IMR-90 (cell line): ENCODE measurements at regions not wholly inside any gene's neighbourhood (a gene's known extent, or its start where the extent isn't known, plus 50 kb on each side); places are given as distances from the start of the nearest gene placed in this dataset.

ENCODE experiments used
- CTCF ChIP-seq: conservative IDR thresholded peaks from 2 replicates; pipeline ENCODE4 v1.5.1; 2012; ENCODE audit warnings: mild to moderate bottlenecking, low read depth, low read length, improper control_type of control experiment
- FOS ChIP-seq: fragments of 150-350 bp; IDR thresholded peaks from 2 replicates; pipeline ENCODE4 v1.6.1; 2016; ENCODE audit warnings: low read depth, low read length
- MAFK ChIP-seq: IDR thresholded peaks from 2 replicates; pipeline ENCODE4 v1.6.1; 2012; ENCODE audit warnings: low read depth, low read length, improper control_type of control experiment
- MAZ ChIP-seq: IDR thresholded peaks from 2 replicates; pipeline ENCODE4 v1.6.1; 2012; ENCODE audit warnings: low read depth, mild to moderate bottlenecking, low read length, improper control_type of control experiment, moderate library complexity, borderline replicate concordance
- MXI1 ChIP-seq: IDR thresholded peaks from 2 replicates; pipeline ENCODE4 v1.6.1; 2012; ENCODE audit warnings: low read depth, mild to moderate bottlenecking, low read length, moderate library complexity, borderline replicate concordance
- POLR2A ChIP-seq: IDR thresholded peaks from 2 replicates; pipeline ENCODE4 v1.6.1; 2012; ENCODE audit warnings: mild to moderate bottlenecking, low read depth, low read length
- RAD21 ChIP-seq: IDR thresholded peaks from 2 replicates; pipeline ENCODE4 v1.6.1; 2012; ENCODE audit warnings: low read length, improper control_type of control experiment
- RCOR1 ChIP-seq: IDR thresholded peaks from 2 replicates; pipeline ENCODE4 v1.6.1; 2012; ENCODE audit warnings: mild to moderate bottlenecking, low read length, improper control_type of control experiment; ENCODE audit not compliant: insufficient replicate concordance
- SMC3 ChIP-seq: fragments of 150-350 bp; IDR thresholded peaks from 2 replicates; pipeline ENCODE4 v1.6.1; 2016; ENCODE audit warnings: low read depth, mild to moderate bottlenecking, antibody characterized with exemption, low read length, moderate library complexity

- TF ChIP-seq CTCF: no peak
- no peak for TF ChIP-seq SMC3
- TF ChIP-seq FOS: no peak
- TF ChIP-seq POLR2A: no peak
- no peak for TF ChIP-seq RAD21
- no peak for TF ChIP-seq MXI1
- no peak for TF ChIP-seq MAZ
- TF ChIP-seq MAFK: no peak
- no peak for TF ChIP-seq RCOR1
Observed at GRCh38 chr20:48407710-48408109, 420.1 kb downstream of the PREX1 start.
